ENCODE measurements at regions not wholly inside any gene's neighbourhood (a gene's known extent, or its start where the extent isn't known, plus 50 kb on each side); places are given as distances from the start of the nearest gene placed in this dataset.
"Not testable (repeated sequence)": the region's sequence is repeated elsewhere in the genome, so short reads cannot be mapped to it uniquely, and the experiment has no call there.

DNA sequence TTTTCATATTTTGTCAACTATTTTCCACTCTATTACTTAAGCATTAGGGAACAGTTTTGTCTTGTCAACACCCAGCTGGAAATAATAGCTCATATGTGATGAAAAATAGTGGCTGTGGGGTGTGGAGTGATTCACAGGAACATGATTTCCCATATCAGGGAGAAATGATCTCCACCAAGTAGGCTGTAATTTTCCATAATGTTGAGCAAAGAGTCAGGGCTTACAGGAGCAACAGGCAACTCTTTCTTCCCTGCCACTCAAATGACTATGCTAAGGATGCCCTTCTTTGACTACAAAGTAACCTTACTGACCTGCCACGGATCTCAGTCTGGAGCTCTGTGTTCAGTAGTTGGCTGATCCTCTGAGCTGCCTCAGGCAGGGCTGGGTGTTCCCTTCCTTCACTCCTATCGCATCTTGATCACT lies 90.0 kb upstream of the GATB start:
- ChIA-PET POLR2A (no interaction called here), CTCF (no interaction called here)
- Histone ChIP-seq H3K27me3 (replicated peaks in 2 of 5; ENCODE audit: control insufficient read depth in 4 of 5, insufficient read depth in 5 of 5, low read length in 4 of 5) (peaks cover 0 to 9% (median 0%) of the 10 kb centered on the region in 5 experiments), H3K4me3 (ENCODE audit: control insufficient read depth in 1 of 7, extremely low read depth in 1 of 7, insufficient read depth in 4 of 7, low read depth in 2 of 7, low read length in 6 of 7) (no peak overlapping the region), H3K4me1 (ENCODE audit: control extremely low read depth in 1 of 4, control insufficient read depth in 4 of 4, insufficient read depth in 4 of 4, low read length in 3 of 4) (no peaks in the 10 kb centered on the region), H3K9me3 (ENCODE audit: control extremely low read depth in 1 of 5, control insufficient read depth in 4 of 5, insufficient read depth in 2 of 5, low read depth in 1 of 5, low read length in 4 of 5) (peaks cover 0 to 4% (median 0%) of the 10 kb centered on the region in 5 experiments), H3K27ac (ENCODE audit: insufficient read depth in 1 of 2, low read depth in 1 of 2, low read length in 2 of 2, poor library complexity in 1 of 2, severe bottlenecking in 2 of 2) (no peak overlapping the region), H3K36me3 (ENCODE audit: control insufficient read depth in 4 of 4, insufficient read depth in 4 of 4, low read length in 3 of 4) (no peaks in the 10 kb centered on the region)
- DNase-seq = no peak
- WGBS (ENCODE audit: insufficient coverage) = 92% methylated on average over 2 of the region's 2 CpGs

DNA sequence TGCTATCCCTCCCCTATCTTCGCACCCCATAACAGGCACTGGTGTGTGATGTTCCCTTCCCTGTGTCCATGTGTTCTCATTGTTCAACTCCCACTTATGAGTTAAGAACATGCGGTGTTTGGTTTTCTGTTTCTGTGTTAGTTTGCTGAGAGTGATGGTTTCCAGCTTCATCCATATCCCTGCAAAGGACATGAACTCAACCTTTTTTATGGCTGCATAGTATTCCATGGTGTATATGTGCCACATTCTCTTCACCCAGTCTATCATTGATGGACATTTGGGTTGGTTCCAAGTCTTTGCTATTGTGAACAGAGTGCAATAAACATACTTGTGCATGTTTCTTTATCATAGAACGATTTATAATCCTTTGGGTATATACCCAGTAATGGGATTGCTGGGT lies 84.7 kb upstream of the GATB start:
- 80% methylated on average over 1 of the region's 3 CpGs for WGBS (ENCODE audit: insufficient coverage)
- H3K9me3 ChIP-seq (ENCODE audit: control extremely low read depth in 1 of 5, control insufficient read depth in 4 of 5, insufficient read depth in 2 of 5, low read depth in 1 of 5, low read length in 4 of 5); H3K4me3 ChIP-seq (ENCODE audit: control insufficient read depth in 1 of 7, extremely low read depth in 1 of 7, insufficient read depth in 4 of 7, low read depth in 2 of 7, low read length in 6 of 7); H3K36me3 ChIP-seq (ENCODE audit: control insufficient read depth in 4 of 4, insufficient read depth in 4 of 4, low read length in 3 of 4); H3K27ac ChIP-seq (ENCODE audit: insufficient read depth in 1 of 2, low read depth in 1 of 2, low read length in 2 of 2, poor library complexity in 1 of 2, severe bottlenecking in 2 of 2); POLR2A ChIA-PET; DNase-seq; H3K4me1 ChIP-seq (ENCODE audit: control extremely low read depth in 1 of 4, control insufficient read depth in 4 of 4, insufficient read depth in 4 of 4, low read length in 3 of 4); CTCF ChIA-PET; H3K27me3 ChIP-seq (replicated peaks in 2 of 5; ENCODE audit: control insufficient read depth in 4 of 5, insufficient read depth in 5 of 5, low read length in 4 of 5): not testable (repeated sequence)

- ChIA-PET CTCF (no interaction called here), POLR2A (no interaction called here)
- H3K4me3 ChIP-seq (ENCODE audit: control insufficient read depth in 1 of 7, extremely low read depth in 1 of 7, insufficient read depth in 4 of 7, low read depth in 2 of 7, low read length in 6 of 7) = no peak overlapping the region
- no peak overlapping the region for H3K27ac ChIP-seq (ENCODE audit: insufficient read depth in 1 of 2, low read depth in 1 of 2, low read length in 2 of 2, poor library complexity in 1 of 2, severe bottlenecking in 2 of 2)
- H3K27me3 ChIP-seq (replicated peaks in 2 of 5; ENCODE audit: control insufficient read depth in 4 of 5, insufficient read depth in 5 of 5, low read length in 4 of 5) = peaks cover 0 to 8% (median 0%) of the 10 kb centered on the region in 5 experiments
- no peaks in the 10 kb centered on the region for H3K4me1 ChIP-seq (ENCODE audit: control extremely low read depth in 1 of 4, control insufficient read depth in 4 of 4, insufficient read depth in 4 of 4, low read length in 3 of 4)
- no peak for DNase-seq
- H3K9me3 ChIP-seq (ENCODE audit: control extremely low read depth in 1 of 5, control insufficient read depth in 4 of 5, insufficient read depth in 2 of 5, low read depth in 1 of 5, low read length in 4 of 5) = peaks cover 0 to 2% (median 0%) of the 10 kb centered on the region in 5 experiments
- no peaks in the 10 kb centered on the region for H3K36me3 ChIP-seq (ENCODE audit: control insufficient read depth in 4 of 4, insufficient read depth in 4 of 4, low read length in 3 of 4)
- 87% methylated on average over 4 of the region's 4 CpGs for WGBS (ENCODE audit: insufficient coverage)
These were observed 81.7 kb upstream of the GATB start for GRCh38 chr4:151842430-151843079.

DNA sequence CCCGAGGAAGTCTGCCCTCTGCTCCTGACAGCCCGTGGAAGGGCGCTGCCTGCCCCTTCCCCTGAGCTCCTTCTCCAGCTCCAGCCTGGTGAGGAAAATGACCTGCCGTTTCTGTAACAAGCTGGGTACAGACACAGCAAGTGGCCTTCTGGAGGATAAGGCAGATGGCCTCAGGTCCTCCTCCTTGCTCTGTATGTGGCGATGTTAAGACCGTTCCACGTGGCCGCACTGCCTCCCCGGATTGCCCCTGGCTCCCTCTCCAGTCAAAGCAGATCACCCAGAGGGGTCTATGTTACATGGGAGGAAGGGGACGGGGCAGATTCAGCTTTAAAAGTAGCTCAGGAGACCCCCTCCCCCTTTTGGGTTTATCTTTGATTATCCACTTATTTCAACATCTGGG lies 80.3 kb upstream of the GATB start:
- ChIA-PET POLR2A (no interaction called here), CTCF (no interaction called here)
- no peak overlapping the region for H3K27ac ChIP-seq (ENCODE audit: insufficient read depth in 1 of 2, low read depth in 1 of 2, low read length in 2 of 2, poor library complexity in 1 of 2, severe bottlenecking in 2 of 2)
- WGBS (ENCODE audit: insufficient coverage) = 68% methylated on average over 4 of the region's 10 CpGs
- H3K4me3 ChIP-seq (ENCODE audit: control insufficient read depth in 1 of 7, extremely low read depth in 1 of 7, insufficient read depth in 4 of 7, low read depth in 2 of 7, low read length in 6 of 7) = no peak overlapping the region
- H3K27me3 ChIP-seq (replicated peaks in 2 of 5; ENCODE audit: control insufficient read depth in 4 of 5, insufficient read depth in 5 of 5, low read length in 4 of 5) = peaks cover 0 to 8% (median 0%) of the 10 kb centered on the region in 5 experiments
- DNase-seq = no peak
- H3K4me1 ChIP-seq (ENCODE audit: control extremely low read depth in 1 of 4, control insufficient read depth in 4 of 4, insufficient read depth in 4 of 4, low read length in 3 of 4) = no peaks in the 10 kb centered on the region
- no peaks in the 10 kb centered on the region for H3K36me3 ChIP-seq (ENCODE audit: control insufficient read depth in 4 of 4, insufficient read depth in 4 of 4, low read length in 3 of 4)
- peaks cover 0 to 2% (median 0%) of the 10 kb centered on the region in 5 experiments for H3K9me3 ChIP-seq (ENCODE audit: control extremely low read depth in 1 of 5, control insufficient read depth in 4 of 5, insufficient read depth in 2 of 5, low read depth in 1 of 5, low read length in 4 of 5)

GRCh38 chr4:151835467-151835866 lies 74.7 kb upstream of the GATB start:
- Histone ChIP-seq H3K9me3 (ENCODE audit: control extremely low read depth in 1 of 5, control insufficient read depth in 4 of 5, insufficient read depth in 2 of 5, low read depth in 1 of 5, low read length in 4 of 5) (peaks cover 0 to under 1% (median 0%) of the 10 kb centered on the region in 5 experiments), H3K27ac (ENCODE audit: insufficient read depth in 1 of 2, low read depth in 1 of 2, low read length in 2 of 2, poor library complexity in 1 of 2, severe bottlenecking in 2 of 2) (no peak overlapping the region), H3K36me3 (ENCODE audit: control insufficient read depth in 4 of 4, insufficient read depth in 4 of 4, low read length in 3 of 4) (no peaks in the 10 kb centered on the region), H3K4me3 (ENCODE audit: control insufficient read depth in 1 of 7, extremely low read depth in 1 of 7, insufficient read depth in 4 of 7, low read depth in 2 of 7, low read length in 6 of 7) (no peak overlapping the region), H3K27me3 (replicated peaks in 2 of 5; ENCODE audit: control insufficient read depth in 4 of 5, insufficient read depth in 5 of 5, low read length in 4 of 5) (peaks cover 0 to 7% (median 0%) of the 10 kb centered on the region in 5 experiments), H3K4me1 (ENCODE audit: control extremely low read depth in 1 of 4, control insufficient read depth in 4 of 4, insufficient read depth in 4 of 4, low read length in 3 of 4) (no peaks in the 10 kb centered on the region)
- 100% methylated on average over 2 of the region's 2 CpGs for WGBS (ENCODE audit: insufficient coverage)
- CTCF ChIA-PET = no interaction called here
- POLR2A ChIA-PET = no interaction called here
- no peak for DNase-seq

GRCh38 chr4:151833174-151833573 lies 72.4 kb upstream of the GATB start:
- Histone ChIP-seq H3K27ac (ENCODE audit: insufficient read depth in 1 of 2, low read depth in 1 of 2, low read length in 2 of 2, poor library complexity in 1 of 2, severe bottlenecking in 2 of 2) (no peak overlapping the region), H3K9me3 (ENCODE audit: control extremely low read depth in 1 of 5, control insufficient read depth in 4 of 5, insufficient read depth in 2 of 5, low read depth in 1 of 5, low read length in 4 of 5) (peaks cover 0 to 2% (median 0%) of the 10 kb centered on the region in 5 experiments), H3K36me3 (ENCODE audit: control insufficient read depth in 4 of 4, insufficient read depth in 4 of 4, low read length in 3 of 4) (no peaks in the 10 kb centered on the region), H3K27me3 (replicated peaks in 2 of 5; ENCODE audit: control insufficient read depth in 4 of 5, insufficient read depth in 5 of 5, low read length in 4 of 5) (peaks cover 0 to 3% (median 2%) of the 10 kb centered on the region in 5 experiments), H3K4me1 (ENCODE audit: control extremely low read depth in 1 of 4, control insufficient read depth in 4 of 4, insufficient read depth in 4 of 4, low read length in 3 of 4) (no peaks in the 10 kb centered on the region), H3K4me3 (ENCODE audit: control insufficient read depth in 1 of 7, extremely low read depth in 1 of 7, insufficient read depth in 4 of 7, low read depth in 2 of 7, low read length in 6 of 7) (no peak overlapping the region)
- DNase-seq = no peak
- POLR2A ChIA-PET = no interaction called here
- CTCF ChIA-PET = no interaction called here

GRCh38 chr4:151831526-151831925 lies 70.7 kb upstream of the GATB start:
- no peak for DNase-seq
- H3K9me3 ChIP-seq (ENCODE audit: control extremely low read depth in 1 of 5, control insufficient read depth in 4 of 5, insufficient read depth in 2 of 5, low read depth in 1 of 5, low read length in 4 of 5) = peaks cover 0 to 4% (median 0%) of the 10 kb centered on the region in 5 experiments
- peaks cover 0 to 3% (median 2%) of the 10 kb centered on the region in 5 experiments for H3K27me3 ChIP-seq (replicated peaks in 2 of 5; ENCODE audit: control insufficient read depth in 4 of 5, insufficient read depth in 5 of 5, low read length in 4 of 5)
- ChIA-PET POLR2A (no interaction called here), CTCF (no interaction called here)
- no peak overlapping the region for H3K27ac ChIP-seq (ENCODE audit: insufficient read depth in 1 of 2, low read depth in 1 of 2, low read length in 2 of 2, poor library complexity in 1 of 2, severe bottlenecking in 2 of 2)
- no peak overlapping the region for H3K4me3 ChIP-seq (ENCODE audit: control insufficient read depth in 1 of 7, extremely low read depth in 1 of 7, insufficient read depth in 4 of 7, low read depth in 2 of 7, low read length in 6 of 7)
- no peaks in the 10 kb centered on the region for H3K36me3 ChIP-seq (ENCODE audit: control insufficient read depth in 4 of 4, insufficient read depth in 4 of 4, low read length in 3 of 4)
- WGBS (ENCODE audit: insufficient coverage) = 100% methylated on average over 1 of the region's 1 CpG
- H3K4me1 ChIP-seq (ENCODE audit: control extremely low read depth in 1 of 4, control insufficient read depth in 4 of 4, insufficient read depth in 4 of 4, low read length in 3 of 4) = no peaks in the 10 kb centered on the region
